GM23338 (cell line): ENCODE measurements at regions not wholly inside any gene's neighbourhood (a gene's known extent, or its start where the extent isn't known, plus 50 kb on each side); places are given as distances from the start of the nearest gene placed in this dataset.

Source experiments
- ATAC-seq: fragments of 200-7000 bp; cut with Tn5 transposase; 3 replicates; pipeline ENCODE4 v1.9.1; 2020
- DNase-seq: peaks from one replicate; pipeline ENCODE4 v3.0.0-alpha.2; 2015; ENCODE audit warnings: low spot score
- H2AFZ ChIP-seq: fragments of 200-600 bp; sonication (generic); 2 replicates; pipeline ENCODE4 v1.8.0; 2016; ENCODE audit warnings: antibody characterized with exemption, mild to moderate bottlenecking, moderate library complexity
- H3F3A ChIP-seq: fragments of 200-600 bp; sonication (generic); replicated peaks from 2 replicates; pipeline ENCODE4 v1.8.0; 2017; ENCODE audit warnings: antibody characterized with exemption, mixed run types, low read depth
- H3K27ac ChIP-seq: fragments of 200-600 bp; sonication (generic); 2 replicates; pipeline ENCODE4 v1.6.1; 2016; ENCODE audit warnings: low read depth
- H3K27me3 ChIP-seq: fragments of 200-600 bp; sonication (generic); 2 replicates; pipeline ENCODE4 v1.8.0; 2016; ENCODE audit warnings: mild to moderate bottlenecking, mixed run types, moderate library complexity; ENCODE audit not compliant: insufficient read depth
- H3K36me3 ChIP-seq: fragments of 200-600 bp; sonication (generic); 2 replicates; pipeline ENCODE4 v1.8.0; 2016; ENCODE audit warnings: mild to moderate bottlenecking; ENCODE audit not compliant: insufficient read depth
- H3K4me1 ChIP-seq: fragments of 200-600 bp; sonication (generic); 2 replicates; pipeline ENCODE4 v1.8.0; 2016; ENCODE audit warnings: mild to moderate bottlenecking, moderate library complexity; ENCODE audit not compliant: insufficient read depth
- H3K4me2 ChIP-seq: fragments of 200-600 bp; sonication (generic); 2 replicates; pipeline ENCODE4 v1.7.1; 2017; ENCODE audit warnings: mixed run types
- H3K4me3 ChIP-seq: fragments of 200-600 bp; sonication (generic); 2 replicates; pipeline ENCODE4 v1.6.1; 2016; ENCODE audit warnings: mixed run types
- H3K79me2 ChIP-seq: fragments of 200-600 bp; sonication (generic); replicated peaks from 2 replicates; pipeline ENCODE4 v1.8.0; 2017; ENCODE audit warnings: mild to moderate bottlenecking; ENCODE audit not compliant: insufficient read depth
- H3K9me2 ChIP-seq: fragments of 200-600 bp; sonication (generic); 2 replicates; pipeline ENCODE4 v1.8.0; 2017; ENCODE audit not compliant: insufficient read depth
- H4K20me1 ChIP-seq: fragments of 200-600 bp; sonication (generic); replicated peaks from 2 replicates; pipeline ENCODE4 v1.8.0; 2017; ENCODE audit warnings: mild to moderate bottlenecking; ENCODE audit not compliant: insufficient read depth
- H3K27ac Mint-ChIP-seq: 2 replicates; pipeline ENCODE4 v1.8.0; 2020; ENCODE audit warnings: inconsistent platforms, mild to moderate bottlenecking, moderate library complexity, mixed read lengths
- H3K27me3 Mint-ChIP-seq: 3 replicates; pipeline ENCODE4 v1.8.0; 2022; ENCODE audit warnings: low read depth, mild to moderate bottlenecking, moderate library complexity, mixed read lengths, inconsistent platforms; ENCODE audit not compliant: insufficient read depth, poor library complexity
- H3K36me3 Mint-ChIP-seq: 3 replicates; pipeline ENCODE4 v1.8.0; 2021; ENCODE audit warnings: low read depth, mild to moderate bottlenecking, inconsistent platforms, moderate library complexity, mixed read lengths
- H3K4me1 Mint-ChIP-seq: 3 replicates; pipeline ENCODE4 v1.8.0; 2020; ENCODE audit warnings: mild to moderate bottlenecking, inconsistent platforms, mixed read lengths
- H3K4me3 Mint-ChIP-seq: 3 replicates; pipeline ENCODE4 v1.8.0; 2021; ENCODE audit warnings: moderate library complexity, mild to moderate bottlenecking, inconsistent platforms, mixed read lengths
- H3K9me3 Mint-ChIP-seq: 3 replicates; pipeline ENCODE4 v1.8.0; 2020; ENCODE audit warnings: moderate library complexity, mild to moderate bottlenecking, inconsistent platforms, mixed read lengths
- CREB1 ChIP-seq: fragments of 250-450 bp; sonication (Bioruptor Pico); IDR thresholded peaks from 2 replicates; pipeline ENCODE4 v1.5.0; 2020; ENCODE audit warnings: low read depth, mild to moderate bottlenecking, moderate library complexity
- EZH2 ChIP-seq: fragments of 200-600 bp; sonication (generic); IDR thresholded peaks from one replicate; pipeline ENCODE4 v1.8.0; 2017; ENCODE audit warnings: antibody characterized with exemption, mild to moderate bottlenecking, low read depth; ENCODE audit not compliant: unreplicated experiment
- EZH2phosphoT487 ChIP-seq: fragments of 200-600 bp; sonication (generic); IDR thresholded peaks from one replicate; pipeline ENCODE4 v1.8.1; 2018; ENCODE audit warnings: antibody characterized with exemption; ENCODE audit not compliant: unreplicated experiment
- JUNB ChIP-seq: IDR thresholded peaks from one replicate; pipeline ENCODE4 v1.6.1; 2016; ENCODE audit warnings: antibody characterized with exemption; ENCODE audit not compliant: unreplicated experiment
- NANOG ChIP-seq: IDR thresholded peaks from 2 replicates; pipeline ENCODE4 v1.6.1; 2016; ENCODE audit warnings: antibody characterized with exemption, borderline replicate concordance
- POLR2AphosphoS5 ChIP-seq: IDR thresholded peaks from 2 replicates; pipeline ENCODE4 v1.6.1; 2016; ENCODE audit warnings: antibody characterized with exemption, low read depth
- REST ChIP-seq: IDR thresholded peaks from one replicate; pipeline ENCODE4 v1.6.1; 2018; ENCODE audit warnings: antibody characterized with exemption; ENCODE audit not compliant: unreplicated experiment
- STAT1 ChIP-seq: IDR thresholded peaks from one replicate; pipeline ENCODE4 v1.6.1; 2016; ENCODE audit warnings: antibody characterized with exemption; ENCODE audit not compliant: unreplicated experiment
- ZNF114 ChIP-seq: fragments of 250-450 bp; sonication (Bioruptor Pico); IDR thresholded peaks from 2 replicates; pipeline ENCODE4 v1.5.0; 2020; ENCODE audit warnings: mild to moderate bottlenecking, moderate library complexity
- ZNF331 ChIP-seq: fragments of 250-450 bp; sonication (Bioruptor Pico); IDR thresholded peaks from 2 replicates; pipeline ENCODE4 v1.5.0; 2020; ENCODE audit warnings: low read depth, mild to moderate bottlenecking, moderate library complexity
- ZNF462 ChIP-seq: fragments of 250-450 bp; sonication (Bioruptor Pico); IDR thresholded peaks from 2 replicates; pipeline ENCODE4 v1.5.0; 2020; ENCODE audit warnings: mild to moderate bottlenecking, moderate library complexity
- TF ChIP-seq, protein P1 (sequence below): IDR thresholded peaks from 2 replicates; pipeline ENCODE4 v1.6.1; 2016; ENCODE audit warnings: antibody characterized with exemption
- TF ChIP-seq, protein P2 (sequence below), 2 experiments: fragments of 200-600 bp in 1 of 2; sonication (generic) in 1 of 2; conservative IDR thresholded peaks; 2 replicates each; pipeline versions ENCODE4 v1.5.1 to v1.6.1; 2016 to 2017; ENCODE audit warnings: antibody characterized with exemption in 2 of 2, low read depth in 2 of 2, mild to moderate bottlenecking in 2 of 2, moderate library complexity in 1 of 2

- no peak overlapping the region for H2AFZ ChIP-seq
- H3K9me3 Mint-ChIP-seq: no peaks in the 10 kb centered on the region; the same call in 2 of the 3 replicates
These were observed 767.0 kb upstream of the RAB6C start for GRCh38 chr2:129212299-129212958.

More at GRCh38 chr2:129212299-129212958, 767.0 kb upstream of the RAB6C start:
- Mint-ChIP-seq H3K4me1 (no peaks in the 10 kb centered on the region), H3K27me3 (peaks cover 1% of the 10 kb centered on the region), H3K27ac (no peak overlapping the region), H3K4me3 (no peak overlapping the region), H3K36me3 (no peaks in the 10 kb centered on the region)
- no peaks in the 10 kb centered on the region for H4K20me1 ChIP-seq
- ATAC-seq (no peak), DNase-seq (no peak)
- no peaks in the 10 kb centered on the region for H3F3A ChIP-seq
- H3K36me3 ChIP-seq: no peaks in the 10 kb centered on the region
- H3K4me2 ChIP-seq: no peak overlapping the region
- no peak overlapping the region for H3K27ac ChIP-seq
- TF ChIP-seq ZNF331 (CRISPR knock-in tag) (no peak), ZNF114 (CRISPR knock-in tag) (no peak), POLR2AphosphoS5 (no peak), NANOG (no peak), ZNF462 (no peak), CREB1 (no peak), EZH2phosphoT487 (no peak), JUNB (no peak), EZH2 (no peak), STAT1 (no peak), REST (no peak)
- TF ChIP-seq, protein P1, sequence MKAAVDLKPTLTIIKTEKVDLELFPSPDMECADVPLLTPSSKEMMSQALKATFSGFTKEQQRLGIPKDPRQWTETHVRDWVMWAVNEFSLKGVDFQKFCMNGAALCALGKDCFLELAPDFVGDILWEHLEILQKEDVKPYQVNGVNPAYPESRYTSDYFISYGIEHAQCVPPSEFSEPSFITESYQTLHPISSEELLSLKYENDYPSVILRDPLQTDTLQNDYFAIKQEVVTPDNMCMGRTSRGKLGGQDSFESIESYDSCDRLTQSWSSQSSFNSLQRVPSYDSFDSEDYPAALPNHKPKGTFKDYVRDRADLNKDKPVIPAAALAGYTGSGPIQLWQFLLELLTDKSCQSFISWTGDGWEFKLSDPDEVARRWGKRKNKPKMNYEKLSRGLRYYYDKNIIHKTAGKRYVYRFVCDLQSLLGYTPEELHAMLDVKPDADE: no peak
- TF ChIP-seq, protein P2, sequence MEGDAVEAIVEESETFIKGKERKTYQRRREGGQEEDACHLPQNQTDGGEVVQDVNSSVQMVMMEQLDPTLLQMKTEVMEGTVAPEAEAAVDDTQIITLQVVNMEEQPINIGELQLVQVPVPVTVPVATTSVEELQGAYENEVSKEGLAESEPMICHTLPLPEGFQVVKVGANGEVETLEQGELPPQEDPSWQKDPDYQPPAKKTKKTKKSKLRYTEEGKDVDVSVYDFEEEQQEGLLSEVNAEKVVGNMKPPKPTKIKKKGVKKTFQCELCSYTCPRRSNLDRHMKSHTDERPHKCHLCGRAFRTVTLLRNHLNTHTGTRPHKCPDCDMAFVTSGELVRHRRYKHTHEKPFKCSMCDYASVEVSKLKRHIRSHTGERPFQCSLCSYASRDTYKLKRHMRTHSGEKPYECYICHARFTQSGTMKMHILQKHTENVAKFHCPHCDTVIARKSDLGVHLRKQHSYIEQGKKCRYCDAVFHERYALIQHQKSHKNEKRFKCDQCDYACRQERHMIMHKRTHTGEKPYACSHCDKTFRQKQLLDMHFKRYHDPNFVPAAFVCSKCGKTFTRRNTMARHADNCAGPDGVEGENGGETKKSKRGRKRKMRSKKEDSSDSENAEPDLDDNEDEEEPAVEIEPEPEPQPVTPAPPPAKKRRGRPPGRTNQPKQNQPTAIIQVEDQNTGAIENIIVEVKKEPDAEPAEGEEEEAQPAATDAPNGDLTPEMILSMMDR (conservative IDR thresholded peaks at IDR 0.05; ENCODE audit: low read depth in 2 of 2): no peak
- H3K79me2 ChIP-seq: no peaks in the 10 kb centered on the region
- no peak overlapping the region for H3K4me3 ChIP-seq
- H3K27me3 ChIP-seq: no peaks in the 10 kb centered on the region
- no peaks in the 10 kb centered on the region for H3K9me2 ChIP-seq
- no peaks in the 10 kb centered on the region for H3K4me1 ChIP-seq
